OCI-M1 (cell line): ENCODE measurements at regions not wholly inside any gene's neighbourhood (a gene's known extent, or its start where the extent isn't known, plus 50 kb on each side); places are given as distances from the start of the nearest gene placed in this dataset.
"Not testable (repeated sequence)": the region's sequence is repeated elsewhere in the genome, so short reads cannot be mapped to it uniquely, and the experiment has no call there.

Experiments used
- DNase-seq: peaks from one replicate; lab custom pipeline; 2025; lab: John Stamatoyannopoulos, UW

GRCh38 chr12:127936463-127936862 is 330.5 kb upstream of the TMEM132C start:
- DNase-seq, result peak; percentile 11

- no peak for DNase-seq
These were observed 325.6 kb upstream of the TMEM132C start for GRCh38 chr12:127941332-127941731.

- DNase-seq, result no peak
These were observed 324.0 kb upstream of the TMEM132C start for GRCh38 chr12:127942981-127943380.

GRCh38 chr12:127943481-127944210 is 323.3 kb upstream of the TMEM132C start:
- DNase-seq, result peak; percentile 28

GRCh38 chr12:127944211-127944899 is 322.6 kb upstream of the TMEM132C start:
- no peak for DNase-seq

GRCh38 chr12:127957001-127957660 is 309.8 kb upstream of the TMEM132C start:
- DNase-seq, result no peak

GRCh38 chr12:127962303-127962702 is 304.7 kb upstream of the TMEM132C start:
- DNase-seq, result peak; percentile 29

GRCh38 chr12:127963933-127964332 is 303.0 kb upstream of the TMEM132C start:
- no peak for DNase-seq

- peak; percentile 45 for DNase-seq
These were observed 302.3 kb upstream of the TMEM132C start for GRCh38 chr12:127964717-127965116.

GRCh38 chr12:127966331-127966730 is 300.6 kb upstream of the TMEM132C start:
- no peak for DNase-seq

GRCh38 chr12:127970491-127970890 is 296.5 kb upstream of the TMEM132C start:
- no peak for DNase-seq

- no peak for DNase-seq
These were observed 286.4 kb upstream of the TMEM132C start for GRCh38 chr12:127980585-127980984.

- DNase-seq, result no peak
These were observed 285.1 kb upstream of the TMEM132C start for GRCh38 chr12:127981875-127982274.

- DNase-seq, result not testable (repeated sequence)
These were observed 283.7 kb upstream of the TMEM132C start for GRCh38 chr12:127983213-127983791.

- no peak for DNase-seq
These were observed 282.4 kb upstream of the TMEM132C start for GRCh38 chr12:127984386-127985055.

GRCh38 chr12:127987199-127987901 is 279.6 kb upstream of the TMEM132C start:
- DNase-seq, result no peak

- DNase-seq, result no peak
These were observed 275.5 kb upstream of the TMEM132C start for GRCh38 chr12:127991485-127991884.

GRCh38 chr12:127998988-127999387 is 268.0 kb upstream of the TMEM132C start:
- DNase-seq, result peak; percentile 24

GRCh38 chr12:128004383-128004938 is 262.5 kb upstream of the TMEM132C start:
- peak; percentile 63 for DNase-seq

GRCh38 chr12:128007250-128007649 is 259.7 kb upstream of the TMEM132C start:
- DNase-seq, result no peak

- DNase-seq, result no peak
These were observed 258.6 kb upstream of the TMEM132C start for GRCh38 chr12:128008341-128008740.
